ENCODE measurements at regions not wholly inside any gene's neighbourhood (a gene's known extent, or its start where the extent isn't known, plus 50 kb on each side); places are given as distances from the start of the nearest gene placed in this dataset.
A peak's percentile ranks its signal among the peaks of the same experiment; 100 is the strongest.
"Not testable (repeated sequence)": the region's sequence is repeated elsewhere in the genome, so short reads cannot be mapped to it uniquely, and the experiment has no call there.

GRCh38 chr6:15929685-15930084 lies 199.2 kb upstream of the MYLIP start:
- no peak for DNase-seq (ENCODE audit: low spot score)

GRCh38 chr6:15927531-15928225 lies 201.2 kb upstream of the MYLIP start:
- DNase-seq (ENCODE audit: low spot score): no peak

- DNase-seq (ENCODE audit: low spot score): no peak
Measured at GRCh38 chr6:15926256-15926655, 202.6 kb upstream of the MYLIP start.

GRCh38 chr6:15924893-15925292 lies 204.0 kb upstream of the MYLIP start:
- no peak for DNase-seq (ENCODE audit: low spot score)

GRCh38 chr6:15922510-15923250 lies 206.2 kb upstream of the MYLIP start:
- DNase-seq (ENCODE audit: low spot score): no peak

GRCh38 chr6:15921243-15921642 lies 207.6 kb upstream of the MYLIP start:
- DNase-seq (ENCODE audit: low spot score): no peak

- DNase-seq (ENCODE audit: low spot score): no peak
Measured at GRCh38 chr6:15916581-15916980, 212.3 kb upstream of the MYLIP start.

- DNase-seq (ENCODE audit: low spot score): no peak
Measured at GRCh38 chr6:15915508-15916178, 213.2 kb upstream of the MYLIP start.

- no peak for DNase-seq (ENCODE audit: low spot score)
Measured at GRCh38 chr6:15914553-15914952, 214.3 kb upstream of the MYLIP start.

- no peak for DNase-seq (ENCODE audit: low spot score)
Measured at GRCh38 chr6:15913573-15913972, 215.3 kb upstream of the MYLIP start.

- DNase-seq (ENCODE audit: low spot score): no peak
Measured at GRCh38 chr6:15912505-15913400, 216.1 kb upstream of the MYLIP start.

- DNase-seq (ENCODE audit: low spot score): no peak
Measured at GRCh38 chr6:15911753-15912504, 217.0 kb upstream of the MYLIP start.

- DNase-seq (ENCODE audit: low spot score): no peak
Measured at GRCh38 chr6:15909290-15910070, 219.4 kb upstream of the MYLIP start.

GRCh38 chr6:15908871-15909270 lies 220.0 kb upstream of the MYLIP start:
- no peak for DNase-seq (ENCODE audit: low spot score)

- DNase-seq (ENCODE audit: low spot score): peak; percentile 78
Measured at GRCh38 chr6:15907914-15908518, 220.9 kb upstream of the MYLIP start.

GRCh38 chr6:15907220-15907913 lies 221.5 kb upstream of the MYLIP start:
- DNase-seq (ENCODE audit: low spot score): not testable (repeated sequence)

- no peak for DNase-seq (ENCODE audit: low spot score)
Measured at GRCh38 chr6:15906420-15907016, 222.4 kb upstream of the MYLIP start.
